GM18873 (cell line): ENCODE measurements at regions not wholly inside any gene's neighbourhood (a gene's known extent, or its start where the extent isn't known, plus 50 kb on each side); places are given as distances from the start of the nearest gene placed in this dataset.
A peak's percentile ranks its signal among the peaks of the same experiment; 100 is the strongest.
"Not testable (repeated sequence)": the region's sequence is repeated elsewhere in the genome, so short reads cannot be mapped to it uniquely, and the experiment has no call there.

Experiments
- ATAC-seq: cut with Tn5 transposase; IDR thresholded peaks from one replicate; pipeline ENCODE4 v1.9.1; 2021; ENCODE audit warnings: mild to moderate bottlenecking, moderate library complexity, moderate number of reproducible peaks; ENCODE audit not compliant: unreplicated experiment, low FRiP score

DNA sequence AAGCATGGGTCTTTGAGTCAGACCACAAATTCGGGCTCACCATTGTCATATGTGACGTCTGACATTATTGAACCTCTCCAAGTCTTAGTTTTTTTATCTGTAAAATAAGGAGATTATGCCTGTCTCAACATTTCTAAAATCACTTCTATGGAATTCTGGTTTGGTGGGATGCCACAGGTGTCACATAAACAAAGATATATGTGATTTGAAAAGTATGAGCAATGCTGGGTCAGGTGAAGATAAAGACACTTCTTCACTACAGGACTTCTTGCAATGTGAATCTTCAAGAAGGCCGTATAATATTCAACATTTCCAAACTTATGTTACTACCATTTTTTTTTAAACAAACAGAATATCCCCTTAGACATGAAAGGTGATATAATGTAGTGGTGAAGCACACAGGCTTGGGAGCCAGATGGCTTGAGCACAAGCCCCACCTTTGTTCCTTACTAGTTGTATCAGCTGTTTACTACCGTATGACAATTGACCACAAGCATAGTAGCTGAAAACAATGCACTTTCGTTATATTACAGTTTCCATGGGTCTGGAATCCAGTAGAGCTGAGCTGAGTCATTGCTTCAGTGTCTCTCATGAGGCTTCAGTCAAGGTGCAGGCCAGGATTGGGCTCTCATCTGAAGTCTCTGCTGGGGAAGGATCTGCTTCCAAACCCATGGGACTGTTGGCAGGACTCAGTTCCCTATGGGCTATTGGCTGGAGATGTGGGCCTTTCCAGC lies 87.7 kb downstream of the UTP18 start:
- ATAC-seq, result no peak

DNA sequence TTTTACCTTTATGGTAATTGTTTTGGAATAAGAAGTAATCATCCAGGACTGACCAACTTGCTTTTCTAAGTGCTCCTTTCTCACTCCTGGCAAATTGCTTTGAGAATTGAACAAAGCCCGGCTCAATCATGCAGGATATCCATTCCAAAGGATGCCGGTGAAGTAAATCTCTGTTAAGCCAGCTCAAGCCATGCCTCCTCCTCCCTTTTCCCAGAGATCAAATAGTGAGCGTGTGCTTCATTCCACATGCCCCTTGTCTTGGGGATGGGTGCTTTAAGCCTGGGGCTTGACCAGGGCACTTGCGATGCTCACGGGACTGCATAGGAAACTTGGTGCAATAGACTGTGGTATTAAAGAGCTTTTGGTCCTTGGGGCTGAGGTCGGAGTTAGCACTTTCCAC lies 90.7 kb downstream of the UTP18 start:
- ATAC-seq, result no peak

DNA sequence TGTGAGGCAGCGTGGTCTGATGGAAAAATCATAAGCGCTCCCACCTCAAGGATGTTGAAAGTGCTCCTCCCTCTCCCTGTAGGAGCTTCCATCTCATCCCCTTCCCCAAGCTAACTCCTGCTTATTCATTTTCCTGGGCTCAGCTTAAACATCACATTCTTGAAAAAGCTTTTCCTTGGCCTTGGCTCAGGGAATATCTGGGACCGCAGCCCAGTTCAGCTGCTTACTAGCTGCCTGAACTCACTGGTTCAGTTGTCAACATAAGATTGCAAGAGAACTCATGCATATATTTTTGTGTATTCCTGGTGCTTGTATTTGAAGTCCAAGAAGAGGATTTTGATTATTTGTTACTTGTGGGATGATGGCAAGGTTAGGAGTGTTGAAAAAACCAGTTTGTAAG lies 91.5 kb downstream of the UTP18 start:
- ATAC-seq, result no peak

DNA sequence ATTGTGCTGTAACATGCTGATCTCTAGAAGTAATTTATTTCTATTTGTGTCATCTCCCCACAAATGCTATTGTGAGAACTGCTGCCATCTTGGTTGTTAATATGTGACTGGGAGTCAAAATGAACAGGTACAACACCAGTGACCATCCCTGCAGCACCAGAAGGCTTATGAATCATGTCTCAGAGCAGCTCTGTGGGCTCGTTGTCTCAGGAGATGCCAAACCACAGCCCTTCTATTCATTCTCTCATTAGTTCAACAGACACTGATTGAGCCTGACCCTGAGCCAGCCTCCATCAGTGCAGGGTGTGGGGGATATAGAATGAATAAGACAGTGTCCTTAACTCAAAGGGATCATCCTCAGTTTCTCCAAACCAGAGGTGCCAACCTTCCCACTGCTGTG lies 92.5 kb downstream of the UTP18 start:
- no peak for ATAC-seq

DNA sequence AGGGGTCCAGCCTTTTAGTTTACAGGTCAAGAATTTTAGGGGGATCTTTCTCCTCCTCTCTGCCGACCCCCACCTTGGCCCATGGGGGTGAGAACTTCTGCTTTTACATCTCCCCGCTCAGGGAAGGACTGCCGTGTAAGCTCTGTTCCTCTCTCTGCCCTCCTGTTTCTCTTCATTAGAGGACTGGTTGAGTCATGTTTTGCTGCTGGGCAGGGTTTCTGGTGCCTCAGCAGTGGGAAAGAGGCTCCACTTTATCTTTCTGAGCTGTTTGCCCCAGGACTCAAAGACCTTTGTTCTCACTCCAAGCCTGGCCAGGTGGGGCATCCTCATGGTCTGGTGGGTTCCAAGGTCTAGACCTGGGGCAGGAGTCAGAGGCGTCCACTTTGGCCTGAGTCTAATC lies 93.0 kb downstream of the UTP18 start:
- no peak for ATAC-seq

DNA sequence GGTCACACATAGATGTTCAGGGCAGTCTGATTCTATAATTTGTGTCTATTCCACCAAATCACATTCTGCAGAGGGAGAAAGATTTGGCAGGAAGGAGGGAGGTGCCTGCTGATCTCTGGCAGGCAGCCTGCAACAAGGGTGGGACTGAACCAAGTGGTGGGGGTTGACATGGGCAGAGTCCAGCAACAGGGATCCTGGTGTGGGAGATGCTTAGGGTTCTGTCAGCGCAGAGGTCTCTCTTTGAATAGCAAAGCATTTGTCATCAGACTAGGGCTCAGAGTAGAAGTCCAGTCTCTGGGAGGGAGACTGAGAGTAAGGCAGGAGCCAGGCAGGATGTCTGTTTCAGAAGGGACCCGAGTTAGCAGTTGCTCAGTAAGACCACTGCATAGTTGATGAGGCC lies 94.6 kb downstream of the UTP18 start:
- no peak for ATAC-seq

DNA sequence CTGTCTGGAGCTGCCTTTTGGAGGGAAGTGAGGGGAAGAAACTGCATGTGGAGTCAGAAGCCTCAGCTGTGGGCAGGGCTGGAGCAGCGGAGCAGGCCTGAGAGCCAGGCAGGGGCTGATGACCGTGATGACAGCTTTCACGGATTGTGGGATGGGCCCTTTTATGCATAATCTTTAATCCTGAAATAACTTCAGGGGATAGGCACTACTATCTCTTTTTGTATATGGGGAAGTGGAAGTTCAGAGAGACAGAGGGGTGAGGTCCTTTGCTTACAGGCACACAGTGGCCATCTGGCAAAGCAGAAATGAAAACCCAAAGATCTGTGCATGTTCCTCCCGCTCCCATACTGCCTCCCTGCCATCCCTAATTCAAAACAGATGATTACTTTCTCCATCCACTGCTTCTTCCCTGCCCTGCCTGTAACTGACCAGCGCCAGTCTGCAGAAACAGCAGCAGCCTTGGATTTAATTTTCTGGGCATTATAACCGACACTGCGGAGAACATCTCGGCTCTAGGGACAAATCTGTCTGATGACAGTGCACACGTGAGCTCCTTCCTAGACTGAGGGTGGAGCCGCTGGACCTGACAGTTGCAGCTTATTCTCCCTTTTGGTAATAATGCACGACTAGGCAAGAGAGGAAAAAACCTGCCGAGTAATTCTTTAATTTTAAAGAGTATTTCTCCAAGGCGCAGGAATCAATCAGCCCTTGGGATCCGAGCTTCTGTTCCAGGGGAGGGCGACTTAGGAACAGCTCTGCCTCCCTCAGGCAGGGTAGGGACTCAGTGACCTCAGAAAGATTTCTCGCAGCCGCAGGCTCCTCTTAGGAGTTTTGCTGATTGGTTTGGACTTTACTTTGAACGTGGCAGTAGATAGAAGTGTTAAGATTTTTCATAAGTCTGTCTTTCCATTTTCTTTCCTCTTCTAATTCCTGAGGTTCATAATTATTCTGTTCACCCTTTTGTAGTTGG lies 95.4 kb downstream of the UTP18 start:
- no peak for ATAC-seq

DNA sequence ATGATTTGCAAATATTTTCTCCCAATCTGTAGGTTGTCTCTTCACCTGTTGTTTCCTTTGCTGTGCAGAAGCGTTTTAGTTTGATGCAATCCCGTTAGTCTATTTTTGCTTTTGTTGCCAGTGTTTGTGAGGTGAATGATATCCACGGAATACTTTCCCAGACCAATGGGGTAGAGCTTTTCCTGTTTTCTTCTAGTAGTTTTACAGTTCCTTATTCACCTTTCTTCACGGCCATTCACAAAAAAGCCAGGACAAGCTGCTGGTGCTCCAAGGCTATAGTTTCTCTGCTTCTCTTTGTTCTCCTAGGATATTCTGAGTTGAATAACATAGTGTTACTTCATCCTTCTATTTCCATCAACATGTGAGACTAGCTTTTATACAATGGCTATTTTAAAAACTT lies 98.7 kb downstream of the UTP18 start:
- no peak for ATAC-seq

DNA sequence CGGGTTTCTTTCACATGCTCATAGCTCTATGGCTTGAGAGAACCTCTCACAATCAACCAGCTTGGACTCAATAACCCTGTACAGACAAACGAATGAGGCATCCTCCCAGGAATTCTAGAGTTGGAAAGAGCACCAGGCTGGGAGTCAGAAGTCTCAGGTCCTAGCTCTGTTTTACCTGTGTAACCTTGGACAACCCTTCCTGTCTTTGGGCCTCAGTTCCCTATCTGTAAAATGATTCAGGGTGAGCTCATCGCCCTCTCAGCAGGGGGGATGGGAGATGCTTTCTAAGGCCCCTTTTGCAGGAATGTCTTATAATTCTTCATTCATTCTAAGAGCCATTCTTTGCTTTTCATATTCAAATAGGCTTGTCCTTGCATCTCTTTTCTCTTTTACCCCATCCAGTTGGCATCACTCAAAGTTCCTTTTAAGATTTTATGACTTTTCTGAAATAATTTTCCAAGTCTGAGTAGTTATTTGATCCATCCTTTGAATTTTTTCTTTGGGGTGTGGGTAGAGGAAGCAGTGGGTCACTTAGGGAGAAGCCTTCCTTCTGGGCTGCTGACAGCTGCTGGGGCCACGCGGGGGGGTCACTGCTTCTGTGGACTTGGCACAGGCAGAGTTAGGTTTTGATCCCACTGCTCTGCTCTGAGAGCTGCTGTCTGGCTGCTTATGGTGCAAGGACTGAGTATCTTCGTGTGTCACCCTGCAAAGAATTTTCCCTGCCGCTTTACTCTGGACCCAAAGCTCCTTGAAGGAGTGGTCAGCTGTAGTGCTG lies 102.7 kb downstream of the UTP18 start:
- no peak for ATAC-seq

DNA sequence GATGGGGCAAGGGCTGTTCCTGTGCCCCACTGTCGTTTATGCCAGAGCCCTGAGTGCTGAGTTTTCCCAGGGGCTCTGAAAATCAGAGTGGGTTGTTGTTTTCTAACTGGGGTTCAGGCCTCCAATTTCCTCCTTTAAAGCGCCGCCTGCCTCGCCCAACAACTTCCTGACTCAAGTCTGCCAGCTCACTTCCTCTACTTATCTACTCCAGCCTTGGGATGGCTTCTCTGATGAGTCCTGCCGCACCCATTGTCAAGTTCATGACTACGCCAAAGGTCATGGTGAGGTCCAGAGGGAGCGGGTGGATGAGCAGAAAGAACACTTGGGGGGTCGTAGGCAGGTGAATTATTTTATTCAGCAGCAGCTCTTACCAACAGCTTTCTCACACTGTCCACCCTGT lies 104.7 kb downstream of the UTP18 start:
- ATAC-seq, result no peak

DNA sequence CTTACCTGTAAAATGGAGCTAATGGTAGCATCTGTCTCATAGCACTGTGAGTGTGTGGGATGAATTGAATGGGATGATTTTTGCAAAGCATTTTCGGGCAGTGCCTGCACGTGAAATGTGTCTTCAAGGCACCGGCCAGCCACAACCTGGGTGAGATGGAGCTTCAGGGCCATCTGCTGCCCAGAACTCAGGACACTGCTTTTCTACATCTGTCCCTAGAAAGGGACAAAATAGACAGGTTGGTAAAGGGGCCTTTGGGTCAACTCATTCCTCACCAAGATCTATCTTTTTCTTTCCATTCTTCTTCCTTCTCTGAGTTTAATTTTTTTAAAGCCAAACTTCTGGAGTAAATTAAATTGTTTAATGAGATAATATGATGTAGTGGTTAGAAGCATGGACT lies 106.5 kb downstream of the UTP18 start:
- ATAC-seq, result no peak

DNA sequence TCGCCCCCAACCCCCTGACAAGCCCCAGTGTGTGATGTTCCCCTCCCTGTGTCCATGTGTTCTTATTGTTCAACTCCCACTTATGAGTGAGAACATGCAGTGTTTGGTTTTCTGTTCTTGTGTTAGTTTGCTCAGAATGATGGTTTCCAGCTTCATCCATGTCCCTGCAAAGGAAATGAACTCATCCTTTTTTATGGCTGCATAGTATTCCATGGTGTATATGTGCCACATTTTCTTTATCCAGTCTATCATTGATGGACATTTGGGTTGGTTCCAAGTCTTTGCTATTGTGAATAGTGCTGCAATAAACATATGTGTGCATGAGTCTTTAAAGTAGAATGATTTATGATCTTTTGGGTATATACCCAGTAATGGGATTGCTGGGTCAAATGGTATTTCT lies 107.5 kb downstream of the UTP18 start:
- ATAC-seq, result not testable (repeated sequence)

DNA sequence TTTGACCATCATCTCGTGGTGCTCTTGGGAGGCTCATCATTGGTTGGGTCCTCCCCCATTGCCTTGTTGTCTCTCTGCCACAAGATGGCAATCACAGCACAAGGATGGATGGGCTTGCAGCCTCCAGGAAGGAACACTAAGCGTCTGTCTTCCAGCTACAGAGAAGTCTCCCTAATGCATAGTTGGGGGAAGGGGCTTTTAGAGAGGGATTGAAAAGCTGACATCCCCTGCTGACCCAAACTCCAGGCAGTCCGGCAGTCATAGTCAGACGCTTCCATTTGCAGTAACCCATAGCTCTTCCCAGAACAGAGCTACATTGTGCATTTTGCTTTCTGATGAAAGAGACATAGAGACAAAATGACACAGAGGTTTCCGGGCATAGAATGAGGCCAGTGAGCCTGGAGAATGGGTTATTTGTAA lies 111.4 kb downstream of the UTP18 start:
- no peak for ATAC-seq

DNA sequence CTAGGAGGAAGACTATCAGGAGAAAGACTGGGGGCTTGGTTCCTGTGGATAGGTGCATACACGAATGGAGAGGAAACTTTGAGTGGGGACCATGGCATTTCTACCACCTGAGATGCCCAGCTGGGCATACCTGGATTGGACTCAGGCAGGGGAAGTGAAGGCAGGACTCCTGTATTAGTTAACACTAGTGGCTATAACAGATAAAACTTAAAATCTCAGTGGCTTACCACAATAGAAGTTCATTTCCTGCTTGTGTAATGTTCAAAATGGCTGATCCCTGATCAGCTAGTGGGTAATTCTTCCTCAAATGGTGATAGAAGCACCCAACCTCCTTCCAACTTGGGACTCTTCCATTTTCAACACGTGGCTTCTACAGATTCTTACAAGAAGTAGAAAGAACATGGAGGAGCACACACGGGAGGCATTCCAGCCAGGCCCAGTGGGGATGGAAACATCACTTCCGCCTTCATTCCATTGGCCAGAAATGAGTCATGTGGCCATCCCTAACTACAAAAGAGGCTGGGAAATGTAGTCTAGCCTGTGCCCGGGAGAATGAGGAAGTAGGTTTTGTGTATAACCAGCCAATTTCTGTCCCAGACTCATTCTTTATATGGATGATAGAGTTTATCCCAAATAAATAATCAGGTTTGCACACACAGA lies 112.1 kb downstream of the UTP18 start:
- peak; percentile 85 for ATAC-seq

DNA sequence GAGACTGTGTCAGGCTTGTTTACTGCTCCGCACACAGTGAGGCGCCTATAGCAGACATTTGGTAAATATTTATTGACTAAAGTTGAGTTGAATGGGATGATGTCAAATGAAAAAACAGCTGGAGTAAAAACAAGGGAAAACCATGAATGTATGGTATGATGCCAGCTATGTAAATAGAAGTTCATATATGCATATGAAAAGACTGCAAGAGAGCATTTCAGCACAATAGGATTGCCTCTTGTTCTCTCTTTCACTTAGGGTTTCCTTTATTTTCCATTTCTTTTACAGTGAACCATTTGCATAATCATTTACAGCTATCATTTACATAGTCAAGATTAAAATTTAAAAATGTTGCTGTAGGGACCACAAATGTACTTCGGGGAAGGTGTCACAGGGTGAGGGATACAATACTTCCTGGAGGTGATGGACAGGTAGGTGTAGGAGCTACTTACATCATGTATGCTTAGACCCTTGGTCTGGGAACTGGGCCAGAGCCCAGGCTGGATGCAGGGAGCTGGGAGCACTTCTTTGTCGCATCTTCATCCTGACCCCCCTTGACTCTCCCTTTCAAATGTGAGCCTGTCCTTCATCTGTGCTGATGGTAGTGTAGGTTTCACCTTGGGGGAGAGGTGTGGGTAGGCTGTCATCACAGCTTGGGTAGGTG lies 113.3 kb downstream of the UTP18 start:
- ATAC-seq, result no peak

DNA sequence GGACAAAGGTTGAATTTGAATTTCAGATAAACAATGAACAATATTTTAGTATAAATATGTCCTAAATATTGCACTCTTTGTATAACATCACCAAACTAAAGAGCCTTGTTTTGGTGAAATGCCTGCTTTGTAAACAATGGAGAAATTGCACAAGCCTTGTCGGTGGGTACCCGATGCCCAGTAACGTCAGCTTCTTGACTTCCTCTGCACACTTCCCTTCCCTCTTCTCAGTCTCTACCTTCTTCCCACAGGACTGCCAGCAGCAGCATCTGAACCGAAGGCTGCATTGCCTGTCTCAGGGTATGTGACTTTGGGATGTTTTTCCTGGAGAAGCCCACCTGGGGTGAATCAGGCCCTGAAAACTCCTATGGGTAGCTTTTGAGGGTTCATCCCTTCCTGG lies 113.9 kb downstream of the UTP18 start:
- no peak for ATAC-seq

DNA sequence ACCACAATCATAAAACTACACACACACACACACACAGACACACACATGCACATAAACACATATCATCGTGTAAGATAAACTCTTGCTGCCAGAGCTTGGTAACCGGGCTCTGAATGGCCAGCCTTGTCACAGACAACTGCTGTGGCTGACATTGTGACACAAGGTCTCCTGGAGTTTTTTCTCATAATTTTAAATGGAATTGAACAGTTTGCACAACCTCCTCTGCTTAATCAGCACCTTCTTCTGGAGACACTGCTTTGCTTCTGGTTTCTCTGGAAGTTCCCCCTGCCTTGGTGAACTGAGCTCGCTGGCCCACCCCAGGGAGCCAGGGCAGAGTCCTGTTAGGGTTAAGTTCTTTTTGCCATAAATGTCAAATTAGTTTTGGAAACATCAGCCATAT lies 115.4 kb downstream of the UTP18 start:
- ATAC-seq, result no peak

DNA sequence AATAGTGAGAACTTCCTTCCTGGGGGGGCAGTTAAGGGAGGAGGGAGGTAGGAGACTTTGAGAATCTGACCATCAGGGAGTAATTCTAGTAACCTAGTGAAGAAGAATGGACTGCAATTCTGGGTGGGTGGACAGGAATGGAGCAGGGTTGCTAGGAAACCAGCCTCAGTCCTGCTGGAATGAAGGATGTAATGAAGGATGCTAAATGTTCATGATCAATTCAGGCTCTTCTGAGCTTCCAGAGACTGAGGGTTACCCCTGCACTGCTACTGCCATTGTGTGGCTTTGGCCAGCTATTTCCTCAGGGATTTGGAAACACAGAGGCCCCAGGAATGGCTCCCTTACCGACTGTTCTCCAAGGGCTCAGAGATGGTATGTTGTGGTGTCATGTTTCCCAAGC lies 116.4 kb downstream of the UTP18 start:
- no peak for ATAC-seq

DNA sequence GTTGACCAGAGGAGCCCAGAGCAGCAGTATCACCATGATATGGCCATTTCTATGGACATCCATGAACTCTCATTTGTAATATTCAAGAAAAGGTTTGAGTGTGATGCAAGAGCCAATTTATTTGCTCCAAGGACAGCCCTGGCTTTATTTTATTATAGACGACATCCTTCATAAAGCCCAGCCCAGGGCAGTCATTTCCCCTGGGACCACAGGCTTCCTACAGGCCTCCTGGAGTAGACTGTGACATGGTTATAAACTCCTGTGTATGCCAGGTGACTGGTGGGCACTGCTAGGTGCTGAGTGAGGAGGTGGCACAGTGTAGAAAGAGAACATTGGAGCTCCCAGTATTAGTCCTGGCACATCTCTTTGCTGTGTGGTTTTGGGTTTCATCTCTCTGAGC lies 120.9 kb downstream of the UTP18 start:
- ATAC-seq, result no peak

DNA sequence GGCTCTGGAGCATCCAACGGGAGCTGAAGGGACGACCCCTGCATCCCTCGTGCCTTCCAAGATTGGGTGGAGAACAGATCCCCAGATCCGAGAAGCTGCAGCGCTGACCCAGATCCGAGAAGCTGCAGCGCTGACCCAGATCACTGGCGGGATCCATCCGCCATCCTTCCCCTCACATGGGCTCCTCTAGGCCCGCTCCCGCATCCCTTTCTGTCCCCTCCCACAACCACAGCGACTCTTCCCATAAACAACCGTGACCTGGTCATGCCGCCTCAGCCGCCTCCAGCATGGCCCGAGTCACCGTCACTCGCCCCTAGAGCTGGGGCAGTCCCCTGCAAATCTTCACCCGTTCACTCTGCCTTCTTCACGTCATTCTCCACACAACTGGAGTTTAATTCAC lies 124.9 kb downstream of the UTP18 start:
- ATAC-seq, result no peak
